ENCODE measurements at regions not wholly inside any gene's neighbourhood (a gene's known extent, or its start where the extent isn't known, plus 50 kb on each side); places are given as distances from the start of the nearest gene placed in this dataset.

GRCh38 chr10:4482659-4483058 lies 343.3 kb upstream of the AKR1E2 start:
- no peak for DNase-seq (ENCODE audit: low read depth)

DNA sequence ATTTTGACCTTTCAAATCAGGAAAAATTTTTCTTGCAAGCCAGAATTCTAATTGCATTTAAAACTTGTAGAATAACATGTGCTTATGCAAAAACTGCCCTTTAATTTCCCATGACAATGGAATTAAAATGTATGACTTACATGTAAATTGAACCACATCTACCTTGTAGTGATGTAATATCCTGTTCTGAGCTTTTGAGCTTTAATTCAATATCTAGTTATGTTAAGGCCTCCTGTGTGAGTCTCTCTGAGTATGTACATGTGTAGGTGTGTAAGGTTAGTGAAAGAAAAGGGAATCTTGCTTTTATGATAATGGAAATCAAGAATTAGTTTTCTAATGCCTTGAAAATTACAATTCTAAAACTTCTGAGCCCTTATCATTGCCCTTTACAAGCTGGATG lies 344.8 kb upstream of the AKR1E2 start:
- no peak for DNase-seq (ENCODE audit: low read depth)

GRCh38 chr10:4479342-4479741 lies 346.7 kb upstream of the AKR1E2 start:
- no peak for DNase-seq (ENCODE audit: low read depth)

GRCh38 chr10:4477664-4478063 lies 348.3 kb upstream of the AKR1E2 start:
- DNase-seq (ENCODE audit: low read depth) = no peak

GRCh38 chr10:4475827-4476490 lies 350.0 kb upstream of the AKR1E2 start:
- DNase-seq (ENCODE audit: low read depth) = no peak

DNA sequence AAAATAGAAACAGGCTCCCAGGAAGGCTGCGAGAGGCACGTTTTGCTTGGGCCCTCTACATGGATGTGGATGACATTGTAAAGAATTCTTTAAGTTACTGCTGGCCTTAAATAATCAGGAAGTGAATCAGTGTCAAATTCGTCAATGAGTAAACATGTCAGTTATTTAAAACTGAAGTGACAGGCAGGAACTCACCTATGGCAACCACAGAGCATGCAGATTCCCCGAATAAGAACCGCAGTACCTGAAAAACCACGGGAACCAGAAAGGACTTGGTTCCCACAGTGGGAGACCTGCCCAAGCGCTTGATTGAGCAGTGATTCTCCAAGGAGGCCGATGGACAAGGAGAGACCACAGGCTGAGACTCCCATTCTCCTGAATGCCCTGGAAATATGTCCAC lies 351.2 kb upstream of the AKR1E2 start:
- DNase-seq (ENCODE audit: low read depth) = no peak

DNA sequence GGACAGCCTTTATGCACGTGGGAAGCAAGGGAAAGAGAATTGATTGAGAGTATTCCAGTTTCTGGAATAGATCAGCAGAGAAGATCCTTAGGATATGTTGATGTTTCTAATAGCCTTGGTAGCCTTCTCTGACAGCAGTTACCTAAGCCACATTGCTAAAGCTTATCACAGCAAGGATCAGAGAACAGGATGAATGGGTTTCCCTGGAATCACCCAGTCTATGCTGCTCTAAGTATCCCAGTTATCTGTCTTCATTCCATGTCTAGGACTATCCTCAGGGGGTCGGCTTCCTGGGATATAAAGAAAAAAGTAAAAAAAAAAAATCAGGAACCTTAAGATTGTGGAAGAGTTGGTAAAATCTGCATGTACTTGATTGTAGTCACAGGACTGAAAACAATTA lies 352.0 kb upstream of the AKR1E2 start:
- DNase-seq (ENCODE audit: low read depth) = no peak

GRCh38 chr10:4472190-4472904 lies 353.7 kb upstream of the AKR1E2 start:
- DNase-seq (ENCODE audit: low read depth) = no peak

- no peak for DNase-seq (ENCODE audit: low read depth)
Observed at GRCh38 chr10:4470231-4470835, 355.7 kb upstream of the AKR1E2 start.

DNA sequence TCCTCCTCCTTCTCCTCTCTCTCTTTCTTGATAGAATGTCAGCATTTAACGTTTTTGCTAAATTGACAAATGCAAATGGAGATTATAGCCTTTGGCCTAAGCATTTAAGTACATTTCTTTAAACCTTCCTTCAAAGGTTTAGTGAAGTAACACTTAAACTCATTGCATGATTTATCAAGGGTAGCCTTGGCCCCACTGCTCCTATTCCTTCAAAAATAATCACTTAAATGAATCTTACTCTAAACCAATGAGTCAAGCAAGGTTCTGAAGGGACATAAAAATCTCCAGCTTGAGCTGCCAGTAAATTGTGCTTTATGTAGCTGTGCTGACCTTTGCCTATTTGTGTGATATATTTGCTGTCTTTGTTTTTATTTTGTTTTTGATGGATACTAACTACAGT lies 358.5 kb upstream of the AKR1E2 start:
- no peak for DNase-seq (ENCODE audit: low read depth)

- no peak for DNase-seq (ENCODE audit: low read depth)
Observed at GRCh38 chr10:4460267-4460666, 365.7 kb upstream of the AKR1E2 start.

DNA sequence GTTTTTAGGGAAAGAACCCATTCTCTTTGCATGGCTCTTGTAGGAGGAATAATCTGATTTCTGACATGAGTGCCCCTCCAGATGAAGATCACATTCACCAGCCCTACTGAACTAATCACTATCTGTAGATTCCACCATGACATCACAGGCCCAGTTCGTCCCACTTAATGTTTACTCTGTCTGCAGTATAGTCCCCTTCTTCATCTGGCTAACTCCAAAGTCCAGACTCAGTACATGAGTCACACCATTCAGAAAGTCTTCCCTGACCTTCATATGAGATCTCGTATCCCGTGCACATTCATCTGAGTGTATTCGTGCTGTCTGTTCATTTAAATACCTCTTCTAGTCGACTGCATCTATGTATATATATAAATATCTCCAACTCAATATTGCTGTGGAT lies 366.5 kb upstream of the AKR1E2 start:
- DNase-seq (ENCODE audit: low read depth) = no peak

GRCh38 chr10:4457597-4457996 lies 368.4 kb upstream of the AKR1E2 start:
- no peak for DNase-seq (ENCODE audit: low read depth)

DNA sequence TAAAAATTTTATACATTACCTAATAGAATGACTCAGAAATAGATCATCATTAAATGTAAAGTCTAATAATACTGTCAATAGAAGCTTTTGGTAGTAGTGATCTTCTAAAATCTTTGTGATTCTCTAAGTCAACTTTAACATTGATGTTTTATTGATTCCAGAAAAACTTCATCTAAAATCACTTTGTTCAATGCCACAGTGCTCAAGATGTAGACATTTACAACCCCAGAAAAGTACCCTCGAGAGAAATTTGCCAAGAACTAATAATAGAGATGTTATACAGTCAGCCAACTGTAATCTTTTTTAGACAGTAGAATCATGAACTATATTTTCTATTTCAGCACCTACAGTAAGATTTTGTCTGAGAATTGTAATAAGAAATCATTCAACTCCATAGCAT lies 369.2 kb upstream of the AKR1E2 start:
- DNase-seq (ENCODE audit: low read depth) = no peak

DNA sequence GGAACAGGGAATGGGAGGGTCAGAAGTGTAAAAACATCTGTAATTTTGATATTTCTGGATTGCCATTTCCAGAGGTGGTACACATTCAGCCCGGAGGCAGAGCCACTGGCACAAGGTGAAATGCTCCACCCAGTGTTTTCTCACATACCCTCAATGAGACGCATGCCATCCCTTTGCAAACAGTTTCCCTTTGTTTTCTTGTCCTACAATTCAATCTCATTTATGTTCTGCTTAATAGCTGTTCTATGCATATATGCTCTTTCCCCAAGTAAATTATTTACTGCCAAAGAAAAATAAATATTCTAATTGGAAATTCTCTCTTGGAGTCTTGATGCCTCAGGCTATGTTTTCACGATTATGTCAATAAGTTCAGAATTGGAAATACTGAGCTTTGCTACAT lies 369.7 kb upstream of the AKR1E2 start:
- DNase-seq (ENCODE audit: low read depth) = no peak

GRCh38 chr10:4453950-4454349 lies 372.1 kb upstream of the AKR1E2 start:
- no peak for DNase-seq (ENCODE audit: low read depth)

DNA sequence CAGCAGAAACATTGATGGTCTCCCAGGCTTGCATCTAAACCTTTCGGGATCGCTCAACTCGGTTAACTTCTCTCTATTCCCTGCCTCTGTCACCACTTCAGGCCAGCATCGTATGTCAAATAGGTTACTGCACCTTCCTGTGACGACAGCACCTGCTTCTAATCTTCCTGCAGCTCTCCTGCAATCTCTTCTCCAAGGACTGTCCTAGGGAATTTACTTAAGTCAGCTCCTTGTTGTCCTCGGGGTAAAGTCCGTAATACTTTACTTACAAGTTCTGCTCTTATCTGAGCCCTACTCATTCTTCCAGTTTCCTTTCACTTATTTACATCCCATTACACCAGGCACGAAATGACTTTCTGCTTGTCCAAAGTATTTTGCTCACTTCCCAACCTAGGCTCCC lies 372.7 kb upstream of the AKR1E2 start:
- DNase-seq (ENCODE audit: low read depth) = no peak

DNA sequence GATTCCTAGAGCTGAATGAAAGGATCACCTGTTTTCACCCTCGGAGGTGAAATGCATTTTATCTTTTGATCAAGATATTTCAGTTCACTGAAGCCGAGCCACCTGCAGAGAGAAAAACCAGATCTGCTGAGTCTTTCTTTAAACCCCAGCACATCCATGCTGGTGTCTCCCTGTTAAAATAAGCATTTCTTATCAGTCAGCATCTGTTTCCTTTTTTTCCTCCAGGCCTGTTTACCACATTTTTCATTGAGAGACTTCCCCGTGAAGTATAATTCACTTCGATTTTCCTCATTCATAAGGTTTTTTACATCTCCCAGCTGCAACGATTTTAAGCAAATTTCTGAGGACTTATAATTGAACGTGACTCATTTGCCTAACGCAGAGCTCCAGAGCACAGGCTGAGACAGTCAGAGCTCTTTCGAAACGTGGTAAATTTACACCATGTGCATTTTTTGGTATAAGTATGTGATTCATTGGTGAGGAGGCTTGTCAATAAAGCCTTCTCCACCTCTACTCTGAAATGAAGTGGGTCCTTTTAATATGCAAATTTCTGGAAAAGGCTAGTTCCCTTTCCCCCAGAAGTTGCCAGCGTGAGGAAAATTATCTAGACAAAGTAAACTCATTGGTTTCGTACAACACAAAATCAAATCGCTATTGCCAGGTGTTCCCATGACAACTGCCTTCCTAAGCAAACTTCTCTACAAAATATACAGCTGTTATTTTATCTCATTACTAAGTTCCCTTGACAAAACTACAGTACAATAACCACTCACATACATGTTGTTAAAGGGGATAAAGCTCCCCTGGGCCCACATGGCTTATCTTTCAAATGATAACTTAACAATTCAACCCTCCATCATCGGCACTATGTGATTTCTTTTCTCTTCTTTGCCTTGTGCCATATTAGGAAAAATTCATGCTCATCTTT lies 374.8 kb upstream of the AKR1E2 start:
- DNase-seq (ENCODE audit: low read depth) = no peak

DNA sequence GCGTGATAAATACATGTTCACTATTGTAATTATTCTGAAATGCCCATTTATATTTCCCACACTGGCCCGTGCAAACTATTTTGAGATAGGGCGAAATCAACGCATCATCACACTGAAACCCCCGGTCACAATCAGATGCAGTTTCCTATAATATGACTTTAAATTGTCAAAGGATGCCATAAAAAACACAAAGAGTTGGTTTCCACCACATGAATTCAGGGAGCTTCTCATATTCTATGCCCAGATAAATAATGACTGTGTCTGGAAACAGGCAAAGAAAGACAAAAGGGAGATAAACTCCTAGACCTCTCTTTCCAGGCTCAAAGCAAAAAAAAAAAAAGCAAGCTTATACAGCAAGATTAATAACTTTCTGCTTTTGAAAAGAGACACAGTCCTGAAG lies 375.8 kb upstream of the AKR1E2 start:
- no peak for DNase-seq (ENCODE audit: low read depth)

DNA sequence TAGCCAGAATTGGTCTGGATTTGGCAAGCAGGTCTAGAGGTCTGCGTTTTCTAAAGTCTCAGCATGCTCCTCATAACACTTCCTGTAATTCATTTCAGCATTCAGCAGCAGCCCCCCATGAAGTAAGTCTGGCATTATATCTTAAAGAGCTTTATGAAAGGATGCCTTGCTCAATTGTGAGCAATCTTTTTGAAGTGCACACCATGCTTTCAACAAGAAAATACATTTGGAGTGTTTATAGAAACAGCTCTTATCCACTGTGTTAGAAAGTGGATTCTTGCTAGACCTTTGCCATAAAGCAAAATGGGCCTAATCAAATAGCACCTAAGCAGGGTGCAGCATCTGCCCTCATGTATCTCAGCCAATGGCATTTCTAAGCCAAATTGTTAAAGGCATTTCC lies 378.0 kb upstream of the AKR1E2 start:
- no peak for DNase-seq (ENCODE audit: low read depth)

DNA sequence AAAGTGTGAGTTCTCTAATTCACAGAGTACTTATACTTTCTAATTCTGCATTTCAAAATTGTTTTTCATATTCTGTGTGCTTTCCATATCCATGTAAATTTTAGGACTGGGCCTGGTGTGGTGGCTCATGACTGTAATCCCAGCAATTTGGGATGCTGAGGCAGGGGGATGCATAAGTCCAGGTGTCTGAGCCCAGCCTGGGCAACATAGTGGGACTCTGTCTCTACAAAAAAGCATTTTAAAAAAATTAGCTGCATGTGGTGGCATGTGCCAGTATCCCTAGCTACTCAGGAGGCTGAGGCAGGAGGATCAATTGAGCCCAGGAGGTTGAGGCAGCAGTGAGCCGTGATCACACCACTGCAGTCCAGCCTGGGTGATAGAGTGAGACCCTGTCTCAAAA lies 382.6 kb upstream of the AKR1E2 start:
- no peak for DNase-seq (ENCODE audit: low read depth)

- DNase-seq (ENCODE audit: low read depth) = no peak
Observed at GRCh38 chr10:4442296-4442695, 383.7 kb upstream of the AKR1E2 start.

GRCh38 chr10:4440260-4440659 lies 385.7 kb upstream of the AKR1E2 start:
- DNase-seq (ENCODE audit: low read depth) = no peak

Data from activated T-helper 9 cell treated with anti-CD3 and anti-CD28 coated beads, Interleukin-2, amount 50 U/mL, for 16 hours (primary cell).